MCF 10A (cell line): ENCODE measurements at regions not wholly inside any gene's neighbourhood (a gene's known extent, or its start where the extent isn't known, plus 50 kb on each side); places are given as distances from the start of the nearest gene placed in this dataset.

Experiments used
- BruUV-seq: library from RNA; stranded (reverse); fragments of 400-500 nt; replicated peaks from 2 replicates; lab custom pipeline; 2021; lab: Mats Ljungman, UMichigan
- CTCF ChIA-PET: fragments of 300-600 bp; sonication (Branson Sonifier 250); formaldehyde crosslinking; extraction: SDS; loops from one replicate; lab custom pipeline; 2021; ENCODE audit warnings: antibody characterized with exemption, inconsistent platforms; lab: Yijun Ruan, JAX
- POLR2A ChIA-PET: fragments of 300-600, 350-650 bp; sonication (Branson Sonifier 250); formaldehyde crosslinking; extraction: SDS; loops from one replicate; lab custom pipeline; 2020; ENCODE audit warnings: antibody characterized with exemption, inconsistent platforms; lab: Yijun Ruan, JAX
- DNase-seq: peaks from one replicate; pipeline ENCODE4 v3.0.0-alpha.2; 2018; ENCODE audit not compliant: unreplicated experiment
- H3K27ac Mint-ChIP-seq: one replicate; pipeline ENCODE4 v1.8.0; 2022; ENCODE audit warnings: mild to moderate bottlenecking, low read depth, mixed read lengths; ENCODE audit not compliant: unreplicated experiment
- H3K27me3 Mint-ChIP-seq: one replicate; pipeline ENCODE4 v1.8.0; 2022; ENCODE audit warnings: mixed read lengths; ENCODE audit not compliant: insufficient read depth, unreplicated experiment
- H3K36me3 Mint-ChIP-seq: one replicate; pipeline ENCODE4 v1.8.0; 2022; ENCODE audit warnings: mild to moderate bottlenecking, moderate library complexity, mixed read lengths; ENCODE audit not compliant: insufficient read depth, unreplicated experiment
- H3K4me1 Mint-ChIP-seq: one replicate; pipeline ENCODE4 v1.8.0; 2022; ENCODE audit warnings: mixed read lengths; ENCODE audit not compliant: insufficient read depth, unreplicated experiment
- H3K4me3 Mint-ChIP-seq: one replicate; pipeline ENCODE4 v1.8.0; 2022; ENCODE audit warnings: mild to moderate bottlenecking, moderate library complexity, mixed read lengths; ENCODE audit not compliant: unreplicated experiment
- H3K9me3 Mint-ChIP-seq: one replicate; pipeline ENCODE4 v1.8.0; 2022; ENCODE audit warnings: mixed read lengths; ENCODE audit not compliant: unreplicated experiment
- intact Hi-C: fragments of 100-400 bp; cut with micrococcal nuclease; formaldehyde crosslinking; loops from 2 replicates; pipeline ENCODE4 v1.14.1; 2022
- TF ChIP-seq, protein P1 (sequence below): fragments of 200-600 bp; IDR thresholded peaks from one replicate; pipeline ENCODE4 v1.8.0; 2022; ENCODE audit warnings: antibody characterized with exemption, mild to moderate bottlenecking; ENCODE audit not compliant: unreplicated experiment

DNA sequence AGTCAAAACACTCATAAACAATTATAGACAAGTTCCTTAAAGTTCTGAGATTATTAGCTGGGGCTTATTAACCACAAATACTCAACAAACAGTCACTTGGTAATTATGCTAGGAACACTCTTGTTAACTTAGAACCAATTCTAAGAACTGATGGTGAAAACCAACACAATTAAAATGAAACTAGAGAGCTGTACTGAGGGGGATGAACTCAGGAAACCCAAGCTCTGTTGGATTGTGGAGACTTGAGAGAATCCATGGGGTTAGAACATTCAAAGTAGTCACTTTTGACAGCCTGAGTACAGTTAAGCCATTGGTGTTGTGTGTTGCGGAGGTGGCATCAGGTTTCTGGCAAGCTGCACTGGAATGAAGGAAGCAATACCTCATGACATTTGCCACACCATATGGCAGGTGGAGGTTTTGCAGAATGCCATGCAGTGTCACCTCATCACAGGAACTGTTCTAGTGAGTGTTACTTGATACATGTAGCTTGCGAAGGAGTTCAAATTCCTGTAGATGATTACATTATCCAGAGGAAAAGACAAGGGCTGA, 480.9 kb upstream of the CD180 start:
- no peak overlapping the region for H3K27ac Mint-ChIP-seq
- intact Hi-C loops: no loop called here
- CTCF ChIA-PET: interaction anchor here (0.6 to 1.2 kb wide), 4 partner anchors 9 to 997 kb away, joined by 3 to 5 read pairs (median 4); no protein-coding TSS in a partner anchor
- BruUV-seq: no TSS peak
- DNase-seq: no peak
- no peaks in the 10 kb centered on the region for H3K27me3 Mint-ChIP-seq
- no peak overlapping the region for H3K4me3 Mint-ChIP-seq
- TF ChIP-seq, protein P1, sequence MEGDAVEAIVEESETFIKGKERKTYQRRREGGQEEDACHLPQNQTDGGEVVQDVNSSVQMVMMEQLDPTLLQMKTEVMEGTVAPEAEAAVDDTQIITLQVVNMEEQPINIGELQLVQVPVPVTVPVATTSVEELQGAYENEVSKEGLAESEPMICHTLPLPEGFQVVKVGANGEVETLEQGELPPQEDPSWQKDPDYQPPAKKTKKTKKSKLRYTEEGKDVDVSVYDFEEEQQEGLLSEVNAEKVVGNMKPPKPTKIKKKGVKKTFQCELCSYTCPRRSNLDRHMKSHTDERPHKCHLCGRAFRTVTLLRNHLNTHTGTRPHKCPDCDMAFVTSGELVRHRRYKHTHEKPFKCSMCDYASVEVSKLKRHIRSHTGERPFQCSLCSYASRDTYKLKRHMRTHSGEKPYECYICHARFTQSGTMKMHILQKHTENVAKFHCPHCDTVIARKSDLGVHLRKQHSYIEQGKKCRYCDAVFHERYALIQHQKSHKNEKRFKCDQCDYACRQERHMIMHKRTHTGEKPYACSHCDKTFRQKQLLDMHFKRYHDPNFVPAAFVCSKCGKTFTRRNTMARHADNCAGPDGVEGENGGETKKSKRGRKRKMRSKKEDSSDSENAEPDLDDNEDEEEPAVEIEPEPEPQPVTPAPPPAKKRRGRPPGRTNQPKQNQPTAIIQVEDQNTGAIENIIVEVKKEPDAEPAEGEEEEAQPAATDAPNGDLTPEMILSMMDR: no peak
- H3K36me3 Mint-ChIP-seq: no peaks in the 10 kb centered on the region
- POLR2A ChIA-PET: interaction anchor here (0.9 to 1.1 kb wide), 2 partner anchors 10 to 63 kb away, joined by 3 to 4 read pairs; no protein-coding TSS in a partner anchor
- H3K9me3 Mint-ChIP-seq: no peaks in the 10 kb centered on the region
- H3K4me1 Mint-ChIP-seq: peaks cover 4% of the 10 kb centered on the region

DNA sequence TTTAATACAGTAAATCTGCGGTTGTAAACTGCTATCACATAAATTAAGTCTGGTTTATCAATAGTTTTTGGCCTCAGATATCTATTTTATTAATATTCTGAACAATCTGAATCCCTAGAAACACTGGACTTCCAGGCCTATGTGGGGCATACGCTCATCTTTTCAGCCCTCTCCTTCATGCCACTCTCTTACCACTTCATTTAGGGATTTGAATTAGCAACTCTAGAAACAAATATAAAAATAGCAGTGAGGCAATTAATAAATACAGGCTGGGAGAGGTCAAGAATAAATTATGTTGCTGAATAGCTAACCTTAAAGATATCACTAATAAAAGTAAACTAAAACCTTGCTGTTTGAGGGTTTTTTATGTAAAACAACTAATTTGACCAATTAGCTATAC, 480.3 kb upstream of the CD180 start:
- no peak overlapping the region for H3K4me3 Mint-ChIP-seq
- no peaks in the 10 kb centered on the region for H3K36me3 Mint-ChIP-seq
- H3K4me1 Mint-ChIP-seq: peaks cover 6% of the 10 kb centered on the region
- no peaks in the 10 kb centered on the region for H3K27me3 Mint-ChIP-seq
- intact Hi-C loops: no loop called here
- no peak overlapping the region for H3K27ac Mint-ChIP-seq
- ChIA-PET POLR2A (interaction anchor here (0.9 to 1.1 kb wide), 2 partner anchors 9 to 63 kb away, joined by 3 to 4 read pairs; no protein-coding TSS in a partner anchor), CTCF (interaction anchor here (0.6 to 1.2 kb wide), 4 partner anchors 8 to 996 kb away, joined by 3 to 5 read pairs (median 4); no protein-coding TSS in a partner anchor)
- TF ChIP-seq, protein P1: no peak
- H3K9me3 Mint-ChIP-seq: no peaks in the 10 kb centered on the region
- DNase-seq: no peak
- no TSS peak for BruUV-seq

DNA sequence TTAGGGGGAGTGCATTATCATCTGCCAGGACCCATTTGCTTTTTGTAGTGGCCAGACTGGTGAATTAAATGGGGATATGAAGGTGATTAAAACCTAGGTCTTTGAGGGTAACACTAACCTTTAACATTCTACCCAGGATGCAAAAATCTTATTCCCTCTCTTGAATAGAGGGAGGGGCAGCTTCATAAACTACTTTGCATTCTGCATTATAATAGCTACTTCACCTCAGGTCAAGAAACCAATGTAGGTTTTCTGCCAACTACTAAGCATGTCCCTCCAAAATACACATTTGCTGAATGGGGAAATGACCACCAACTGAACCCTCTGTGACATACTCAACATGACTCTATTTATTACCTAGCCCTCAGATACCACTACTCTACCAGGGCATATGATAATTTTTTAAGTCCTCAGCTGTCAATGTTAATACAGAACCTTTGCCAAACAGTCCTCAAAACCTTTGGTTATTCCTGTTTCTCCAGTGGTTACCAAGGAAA, 477.6 kb upstream of the CD180 start:
- no peaks in the 10 kb centered on the region for H3K9me3 Mint-ChIP-seq
- DNase-seq: no peak
- intact Hi-C loops: no loop called here
- TF ChIP-seq, protein P1: no peak
- POLR2A ChIA-PET: interaction anchor here (0.6 kb wide), 1 partner anchor 27 kb away, joined by 3 read pairs; no protein-coding TSS in a partner anchor
- peaks cover 6% of the 10 kb centered on the region for H3K4me1 Mint-ChIP-seq
- H3K36me3 Mint-ChIP-seq: no peaks in the 10 kb centered on the region
- no peaks in the 10 kb centered on the region for H3K27me3 Mint-ChIP-seq
- BruUV-seq: no TSS peak
- CTCF ChIA-PET: no interaction called here
- no peak overlapping the region for H3K4me3 Mint-ChIP-seq
- H3K27ac Mint-ChIP-seq: no peak overlapping the region

DNA sequence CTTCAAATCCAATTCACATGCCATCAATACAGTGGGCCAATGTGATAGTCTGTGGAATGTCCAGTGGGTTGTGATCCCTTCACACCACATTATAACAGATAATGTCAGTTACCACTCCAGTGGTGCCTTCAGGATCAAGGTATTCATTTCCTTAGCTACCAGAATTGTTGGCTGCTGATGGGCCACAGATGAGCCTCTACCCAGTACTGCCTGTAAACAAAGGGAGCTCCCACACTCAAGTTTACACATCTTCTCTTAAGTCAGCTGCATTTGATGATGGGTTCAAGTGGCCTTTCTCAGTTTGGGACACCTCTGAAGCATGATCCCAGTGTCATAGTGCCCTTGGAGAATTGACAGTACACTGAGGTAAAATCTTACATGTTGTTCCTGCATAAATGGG, 477.0 kb upstream of the CD180 start:
- Mint-ChIP-seq H3K27me3 (no peaks in the 10 kb centered on the region), H3K36me3 (peaks cover 3% of the 10 kb centered on the region), H3K4me3 (no peak overlapping the region), H3K4me1 (peaks cover 6% of the 10 kb centered on the region), H3K27ac (no peak overlapping the region), H3K9me3 (no peaks in the 10 kb centered on the region)
- BruUV-seq: no TSS peak
- intact Hi-C loops: no loop called here
- POLR2A ChIA-PET: interaction anchor here (0.6 kb wide), 1 partner anchor 27 kb away, joined by 3 read pairs; no protein-coding TSS in a partner anchor
- TF ChIP-seq, protein P1: no peak
- CTCF ChIA-PET: no interaction called here
- no peak for DNase-seq
